ENCODE measurements at regions not wholly inside any gene's neighbourhood (a gene's known extent, or its start where the extent isn't known, plus 50 kb on each side); places are given as distances from the start of the nearest gene placed in this dataset.
"Not testable (repeated sequence)": the region's sequence is repeated elsewhere in the genome, so short reads cannot be mapped to it uniquely, and the experiment has no call there.

DNA sequence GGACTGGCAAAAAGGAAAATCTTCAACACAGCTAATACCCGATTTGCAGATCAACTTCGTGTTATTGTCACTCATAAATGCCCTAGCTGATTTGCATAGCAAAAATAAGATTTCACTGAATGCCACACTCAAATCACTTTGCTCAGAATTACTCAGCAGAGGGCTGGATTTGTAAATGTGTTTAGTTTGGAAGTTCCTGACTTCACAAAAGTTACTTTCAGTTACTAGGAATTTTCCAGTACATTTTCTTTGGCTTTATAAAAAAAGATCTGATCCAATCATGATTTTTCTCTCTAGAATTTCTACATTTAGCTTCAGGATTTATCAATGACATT is 433.3 kb upstream of the ID2 start:
- H3K36me3 ChIP-seq (ENCODE audit: control insufficient read depth, insufficient read depth, low read length): no peaks in the 10 kb centered on the region
- H3K27ac ChIP-seq (ENCODE audit: low read depth, low read length, severe bottlenecking): no peak overlapping the region
- H3K4me1 ChIP-seq (ENCODE audit: control insufficient read depth, insufficient read depth, low read length, poor library complexity, severe bottlenecking): no peaks in the 10 kb centered on the region
- 100% methylated on average over 1 of the region's 2 CpGs; no CpG with 5 or more reads in 1 of the 2 experiments for WGBS, 2 experiments (ENCODE audit: insufficient coverage in 2 of 2)
- H3K4me3 ChIP-seq (ENCODE audit: extremely low read depth, insufficient read depth, low read length, poor library complexity, severe bottlenecking): no peak overlapping the region
- peaks cover 28% of the 10 kb centered on the region for H3K9me3 ChIP-seq (ENCODE audit: control insufficient read depth, low read length)

GRCh38 chr2:8249141-8249540 is 432.7 kb upstream of the ID2 start:
- peaks cover 4% of the 10 kb centered on the region for H3K4me1 ChIP-seq (ENCODE audit: control insufficient read depth, insufficient read depth, low read length, poor library complexity, severe bottlenecking)
- H3K36me3 ChIP-seq (ENCODE audit: control insufficient read depth, insufficient read depth, low read length): no peaks in the 10 kb centered on the region
- peaks cover 23% of the 10 kb centered on the region for H3K9me3 ChIP-seq (ENCODE audit: control insufficient read depth, low read length)
- no peak overlapping the region for H3K27ac ChIP-seq (ENCODE audit: low read depth, low read length, severe bottlenecking)
- 97 to 98% methylated on average over 11 to 13 of the region's 14 CpGs for WGBS, 2 experiments (ENCODE audit: insufficient coverage in 2 of 2)
- no peak overlapping the region for H3K4me3 ChIP-seq (ENCODE audit: extremely low read depth, insufficient read depth, low read length, poor library complexity, severe bottlenecking)

- H3K4me3 ChIP-seq (ENCODE audit: extremely low read depth, insufficient read depth, low read length, poor library complexity, severe bottlenecking): no peak overlapping the region
- H3K36me3 ChIP-seq (ENCODE audit: control insufficient read depth, insufficient read depth, low read length): no peaks in the 10 kb centered on the region
- H3K27ac ChIP-seq (ENCODE audit: low read depth, low read length, severe bottlenecking): no peak overlapping the region
- H3K9me3 ChIP-seq (ENCODE audit: control insufficient read depth, low read length): peaks cover 22% of the 10 kb centered on the region
- WGBS, 2 experiments (ENCODE audit: insufficient coverage in 2 of 2): 100% methylated on average over 1 to 2 of the region's 2 CpGs
- H3K4me1 ChIP-seq (ENCODE audit: control insufficient read depth, insufficient read depth, low read length, poor library complexity, severe bottlenecking): peaks cover 6% of the 10 kb centered on the region
Observed at GRCh38 chr2:8249769-8250168, 432.1 kb upstream of the ID2 start.

DNA sequence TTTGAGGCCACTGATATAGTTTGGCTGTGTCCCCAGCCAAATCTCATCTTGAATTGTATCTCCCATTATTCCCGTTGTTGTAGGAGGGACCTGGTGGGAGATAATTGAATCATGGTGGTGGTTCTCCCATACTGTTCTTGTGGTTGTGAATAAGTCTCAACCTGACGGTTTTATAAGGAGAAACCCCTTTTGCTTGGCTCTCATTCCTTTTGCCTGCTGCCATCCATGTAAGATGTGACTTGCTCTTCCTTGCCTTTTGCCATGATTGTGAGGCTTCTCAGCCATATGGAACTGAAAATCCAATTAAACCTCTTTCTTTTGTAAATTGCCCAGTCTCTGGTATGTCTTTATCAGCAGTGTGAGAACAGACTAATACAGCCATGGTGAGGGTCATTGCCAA is 431.6 kb upstream of the ID2 start:
- not testable (repeated sequence) for H3K27ac ChIP-seq (ENCODE audit: low read depth, low read length, severe bottlenecking); H3K4me3 ChIP-seq (ENCODE audit: extremely low read depth, insufficient read depth, low read length, poor library complexity, severe bottlenecking); H3K36me3 ChIP-seq (ENCODE audit: control insufficient read depth, insufficient read depth, low read length)
- Histone ChIP-seq H3K9me3 (ENCODE audit: control insufficient read depth, low read length) (peaks cover 16% of the 10 kb centered on the region), H3K4me1 (ENCODE audit: control insufficient read depth, insufficient read depth, low read length, poor library complexity, severe bottlenecking) (peaks cover 11% of the 10 kb centered on the region)
- 100% methylated on average over 1 of the region's 2 CpGs for WGBS, 2 experiments (ENCODE audit: insufficient coverage in 2 of 2)

DNA sequence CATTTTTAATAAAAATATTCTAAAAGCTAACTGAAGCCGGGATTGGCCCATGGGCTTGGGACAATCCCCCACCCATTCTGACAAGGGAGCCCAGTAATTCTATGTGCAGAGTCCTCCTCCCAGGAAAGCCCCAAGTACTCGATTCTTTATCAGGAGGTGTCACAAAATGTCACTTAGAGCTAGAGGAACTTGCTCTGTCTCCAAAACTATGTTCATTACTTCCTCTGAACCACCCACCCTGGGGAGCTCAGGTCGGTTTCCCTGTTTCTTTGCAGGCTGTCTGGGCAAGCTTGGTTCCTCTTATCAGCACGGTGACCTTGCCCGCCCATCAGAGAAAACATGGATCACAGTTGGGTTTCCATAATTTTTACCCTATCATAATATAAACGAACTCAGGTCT is 430.6 kb upstream of the ID2 start:
- WGBS, 2 experiments (ENCODE audit: insufficient coverage in 2 of 2): 87 to 92% methylated on average over 3 of the region's 6 CpGs
- H3K4me1 ChIP-seq (ENCODE audit: control insufficient read depth, insufficient read depth, low read length, poor library complexity, severe bottlenecking): peaks cover 12% of the 10 kb centered on the region
- peaks cover 11% of the 10 kb centered on the region for H3K9me3 ChIP-seq (ENCODE audit: control insufficient read depth, low read length)

DNA sequence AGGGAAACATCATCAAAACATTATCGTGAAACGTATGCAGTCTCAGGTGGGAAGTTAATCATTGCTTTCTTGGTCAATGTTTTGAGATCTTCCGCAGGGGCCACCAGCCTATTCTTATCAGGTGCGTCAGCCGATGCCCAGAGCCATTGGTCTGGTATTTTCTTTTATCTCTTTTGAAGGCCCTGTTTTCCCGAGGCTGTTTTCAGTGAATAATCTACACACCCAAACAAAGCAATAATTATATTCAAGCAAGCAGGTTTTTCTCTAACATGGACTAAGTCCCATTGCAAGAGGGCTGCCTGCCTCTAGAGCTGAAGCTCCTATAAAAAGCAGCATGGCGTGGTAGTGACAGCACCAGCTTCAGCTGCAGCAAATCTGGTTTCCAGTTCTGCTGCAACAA is 430.0 kb upstream of the ID2 start:
- Histone ChIP-seq H3K4me3 (ENCODE audit: extremely low read depth, insufficient read depth, low read length, poor library complexity, severe bottlenecking) (no peak overlapping the region), H3K4me1 (ENCODE audit: control insufficient read depth, insufficient read depth, low read length, poor library complexity, severe bottlenecking) (peaks cover 12% of the 10 kb centered on the region), H3K36me3 (ENCODE audit: control insufficient read depth, insufficient read depth, low read length) (no peaks in the 10 kb centered on the region), H3K9me3 (ENCODE audit: control insufficient read depth, low read length) (peaks cover 11% of the 10 kb centered on the region), H3K27ac (ENCODE audit: low read depth, low read length, severe bottlenecking) (no peak overlapping the region)
- WGBS, 2 experiments (ENCODE audit: insufficient coverage in 2 of 2): 97% methylated on average over 5 to 7 of the region's 7 CpGs

More for the DNA sequence above, 430.6 kb upstream of the ID2 start:
- H3K36me3 ChIP-seq (ENCODE audit: control insufficient read depth, insufficient read depth, low read length): no peaks in the 10 kb centered on the region
- no peak overlapping the region for H3K27ac ChIP-seq (ENCODE audit: low read depth, low read length, severe bottlenecking)
- H3K4me3 ChIP-seq (ENCODE audit: extremely low read depth, insufficient read depth, low read length, poor library complexity, severe bottlenecking): no peak overlapping the region

DNA sequence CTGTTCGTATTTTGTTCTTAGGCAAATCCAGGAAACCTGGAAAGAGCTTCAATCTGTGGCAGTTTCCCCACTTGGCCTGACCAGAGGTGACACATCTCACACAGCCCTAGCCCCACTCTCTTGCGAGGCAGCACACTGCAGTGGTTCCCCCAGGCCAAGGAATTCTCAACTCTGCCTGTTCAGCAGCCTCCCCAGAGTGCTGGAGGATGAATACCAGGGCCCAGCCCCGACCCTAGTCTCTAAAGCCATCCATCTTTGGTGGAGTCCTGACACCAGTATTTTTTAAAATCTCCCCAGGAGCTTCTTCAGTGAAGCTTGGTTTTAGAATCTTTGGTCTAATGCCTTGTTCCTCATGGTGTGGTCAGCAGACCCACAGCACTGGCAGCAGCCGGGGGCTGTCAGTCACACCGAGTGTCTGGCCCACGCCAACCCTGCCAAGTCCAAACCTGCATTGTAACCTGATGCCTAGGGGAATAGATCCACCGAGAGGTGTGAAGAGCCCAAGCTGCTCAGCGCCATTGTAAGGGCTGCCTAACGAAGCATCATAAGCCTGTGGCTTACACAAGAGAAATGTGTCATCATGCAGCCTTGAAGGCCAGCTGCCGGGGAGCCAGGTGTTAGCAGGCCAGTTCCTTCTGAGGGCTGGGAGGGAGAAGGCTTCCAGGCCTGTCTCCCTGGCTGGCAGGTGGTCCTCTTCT is 428.7 kb upstream of the ID2 start:
- Histone ChIP-seq H3K36me3 (ENCODE audit: control insufficient read depth, insufficient read depth, low read length) (no peaks in the 10 kb centered on the region), H3K4me3 (ENCODE audit: extremely low read depth, insufficient read depth, low read length, poor library complexity, severe bottlenecking) (no peak overlapping the region), H3K4me1 (ENCODE audit: control insufficient read depth, insufficient read depth, low read length, poor library complexity, severe bottlenecking) (peaks cover 20% of the 10 kb centered on the region), H3K27ac (ENCODE audit: low read depth, low read length, severe bottlenecking) (no peak overlapping the region), H3K9me3 (ENCODE audit: control insufficient read depth, low read length) (peaks cover 11% of the 10 kb centered on the region)
- WGBS, 2 experiments (ENCODE audit: insufficient coverage in 2 of 2): 65 to 66% methylated on average over 7 to 9 of the region's 10 CpGs

GRCh38 chr2:8253781-8254180 is 428.1 kb upstream of the ID2 start:
- no peak overlapping the region for H3K27ac ChIP-seq (ENCODE audit: low read depth, low read length, severe bottlenecking)

DNA sequence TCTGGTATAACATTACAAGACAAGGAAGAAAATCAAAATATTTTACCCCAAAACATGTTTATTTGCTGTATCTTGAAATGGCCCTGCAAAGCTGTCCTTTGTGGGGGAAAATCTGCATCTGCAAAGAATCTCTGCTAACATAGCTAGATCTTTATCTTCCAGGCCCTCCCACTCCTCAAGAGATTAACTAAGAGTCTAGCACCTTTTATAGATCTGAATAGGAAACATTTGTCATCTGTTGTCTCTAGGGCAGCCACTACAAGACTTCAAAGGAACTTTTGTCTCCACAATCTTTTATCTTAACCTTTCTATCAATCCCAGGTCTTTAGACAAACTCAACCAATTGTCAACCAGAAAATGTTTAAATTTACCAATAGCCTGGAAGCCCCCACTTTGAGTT is 427.6 kb upstream of the ID2 start:
- H3K36me3 ChIP-seq (ENCODE audit: control insufficient read depth, insufficient read depth, low read length); H3K4me3 ChIP-seq (ENCODE audit: extremely low read depth, insufficient read depth, low read length, poor library complexity, severe bottlenecking); H3K27ac ChIP-seq (ENCODE audit: low read depth, low read length, severe bottlenecking): not testable (repeated sequence)

More at GRCh38 chr2:8253781-8254180, 428.1 kb upstream of the ID2 start:
- H3K9me3 ChIP-seq (ENCODE audit: control insufficient read depth, low read length): peaks cover 11% of the 10 kb centered on the region
- H3K4me3 ChIP-seq (ENCODE audit: extremely low read depth, insufficient read depth, low read length, poor library complexity, severe bottlenecking): no peak overlapping the region
- peaks cover 22% of the 10 kb centered on the region for H3K4me1 ChIP-seq (ENCODE audit: control insufficient read depth, insufficient read depth, low read length, poor library complexity, severe bottlenecking)
- WGBS, 2 experiments (ENCODE audit: insufficient coverage in 2 of 2): 79 to 100% methylated on average over 2 of the region's 2 CpGs
- no peaks in the 10 kb centered on the region for H3K36me3 ChIP-seq (ENCODE audit: control insufficient read depth, insufficient read depth, low read length)

GRCh38 chr2:8254791-8255447 is 426.9 kb upstream of the ID2 start:
- 70 to 73% methylated on average over 5 to 7 of the region's 7 CpGs for WGBS, 2 experiments (ENCODE audit: insufficient coverage in 2 of 2)
- Histone ChIP-seq H3K4me1 (ENCODE audit: control insufficient read depth, insufficient read depth, low read length, poor library complexity, severe bottlenecking) (peaks cover 22% of the 10 kb centered on the region), H3K36me3 (ENCODE audit: control insufficient read depth, insufficient read depth, low read length) (no peaks in the 10 kb centered on the region), H3K9me3 (ENCODE audit: control insufficient read depth, low read length) (peaks cover 11% of the 10 kb centered on the region), H3K4me3 (ENCODE audit: extremely low read depth, insufficient read depth, low read length, poor library complexity, severe bottlenecking) (no peak overlapping the region), H3K27ac (ENCODE audit: low read depth, low read length, severe bottlenecking) (no peak overlapping the region)

More for the DNA sequence above, 427.6 kb upstream of the ID2 start:
- H3K9me3 ChIP-seq (ENCODE audit: control insufficient read depth, low read length): peaks cover 11% of the 10 kb centered on the region
- peaks cover 22% of the 10 kb centered on the region for H3K4me1 ChIP-seq (ENCODE audit: control insufficient read depth, insufficient read depth, low read length, poor library complexity, severe bottlenecking)

GRCh38 chr2:8255448-8255800 is 426.4 kb upstream of the ID2 start:
- Histone ChIP-seq H3K9me3 (ENCODE audit: control insufficient read depth, low read length) (peaks cover 8% of the 10 kb centered on the region), H3K27ac (ENCODE audit: low read depth, low read length, severe bottlenecking) (no peak overlapping the region), H3K36me3 (ENCODE audit: control insufficient read depth, insufficient read depth, low read length) (no peaks in the 10 kb centered on the region), H3K4me3 (ENCODE audit: extremely low read depth, insufficient read depth, low read length, poor library complexity, severe bottlenecking) (no peak overlapping the region), H3K4me1 (ENCODE audit: control insufficient read depth, insufficient read depth, low read length, poor library complexity, severe bottlenecking) (peaks cover 22% of the 10 kb centered on the region)
- 50 to 70% methylated on average over 1 of the region's 1 CpG for WGBS, 2 experiments (ENCODE audit: insufficient coverage in 2 of 2)

Measured in mesodermal cell (in vitro differentiated cells).